CD14-positive monocyte (primary cell): ENCODE measurements at regions not wholly inside any gene's neighbourhood (a gene's known extent, or its start where the extent isn't known, plus 50 kb on each side); places are given as distances from the start of the nearest gene placed in this dataset.

Experiments used
- DNase-seq, 3 donors: peaks; one replicate each; pipeline ENCODE4 v3.0.0-alpha.2; 2011 to 2022
- H2AFZ ChIP-seq: 2 replicates; pipeline ENCODE4 v1.6.0; 2012; ENCODE audit warnings: mild to moderate bottlenecking, low read depth, low read length, inconsistent platforms; ENCODE audit not compliant: insufficient read depth, poor library complexity, severe bottlenecking
- H3K27ac ChIP-seq, 2 donors: 1 replicate in 1 of 2; 2 replicates in 1 of 2; pipeline ENCODE4 v1.5.1; 2012 to 2013; ENCODE audit warnings: low read length in 2 of 2, control low read depth in 1 of 2, inconsistent platforms in 1 of 2, low read depth in 1 of 2, mild to moderate bottlenecking in 1 of 2
- H3K27me3 ChIP-seq, 2 donors: one replicate each; pipeline versions ENCODE4 v1.6.0 to v1.6.1; 2011 to 2013; ENCODE audit warnings: low read length in 2 of 2; ENCODE audit not compliant: control insufficient read depth in 2 of 2, insufficient read depth in 2 of 2
- H3K36me3 ChIP-seq, 2 donors: replicated peaks in 1 of 2; 1 replicate in 1 of 2; 2 replicates in 1 of 2; pipeline versions ENCODE4 v1.5.1 to v1.6.1; 2012 to 2013; ENCODE audit warnings: low read length in 2 of 2, control low read depth in 1 of 2, inconsistent platforms in 1 of 2, mild to moderate bottlenecking in 1 of 2; ENCODE audit not compliant: insufficient read depth in 2 of 2, control insufficient read depth in 1 of 2
- H3K4me1 ChIP-seq, 2 donors: 1 replicate in 1 of 2; 2 replicates in 1 of 2; pipeline versions ENCODE4 v1.5.1 to v1.6.1; 2012 to 2013; ENCODE audit warnings: low read length in 2 of 2, control low read depth in 1 of 2, inconsistent platforms in 1 of 2, mild to moderate bottlenecking in 1 of 2, moderate library complexity in 1 of 2; ENCODE audit not compliant: insufficient read depth in 2 of 2, control insufficient read depth in 1 of 2
- H3K4me2 ChIP-seq: replicated peaks from 2 replicates; pipeline ENCODE3; 2012; ENCODE audit warnings: low read length, moderate library complexity, mild to moderate bottlenecking; ENCODE audit not compliant: poor library complexity, severe bottlenecking; ENCODE audit errors: extremely low read depth
- H3K4me3 ChIP-seq, 3 experiments: fragments of 200-600 bp in 1 of 3; sonication (generic) in 1 of 3; replicated peaks in 1 of 3; 1 replicate in 2 of 3; 2 replicates in 1 of 3; pipeline ENCODE4 v1.5.1; 2011 to 2013; ENCODE audit warnings: low read length in 3 of 3, mild to moderate bottlenecking in 3 of 3, control low read depth in 2 of 3, low read depth in 2 of 3, inconsistent platforms in 1 of 3, moderate library complexity in 1 of 3
- H3K79me2 ChIP-seq: 2 replicates; pipeline ENCODE4 v1.6.0; 2012; ENCODE audit warnings: mild to moderate bottlenecking, control low read depth, inconsistent platforms, low read length, moderate library complexity; ENCODE audit not compliant: insufficient read depth
- H3K9ac ChIP-seq: 2 replicates; pipeline ENCODE4 v1.6.0; 2017; ENCODE audit warnings: low read length, mild to moderate bottlenecking; ENCODE audit not compliant: insufficient read depth, poor library complexity, severe bottlenecking
- H3K9me3 ChIP-seq, 2 donors: replicated peaks in 1 of 2; 1 replicate in 1 of 2; 2 replicates in 1 of 2; pipeline versions ENCODE4 v1.5.1 to v1.6.1; 2012 to 2013; ENCODE audit warnings: low read length in 2 of 2, control low read depth in 1 of 2; ENCODE audit not compliant: control insufficient read depth in 1 of 2, insufficient read depth in 1 of 2
- H4K20me1 ChIP-seq: 2 replicates; pipeline ENCODE4 v1.6.0; 2012; ENCODE audit warnings: mild to moderate bottlenecking, low read length, control low read depth, moderate library complexity; ENCODE audit not compliant: insufficient read depth
- H3K27ac Mint-ChIP-seq, 7 donors: one replicate each; pipeline ENCODE4 v1.8.0; 2020; ENCODE audit warnings: mild to moderate bottlenecking in 7 of 7, mixed read lengths in 7 of 7, moderate library complexity in 6 of 7, inconsistent platforms in 2 of 7
- H3K27me3 Mint-ChIP-seq, 3 donors: one replicate each; pipeline ENCODE4 v1.8.0; 2021 to 2022; ENCODE audit warnings: low read depth in 3 of 3, mild to moderate bottlenecking in 3 of 3, mixed read lengths in 3 of 3, moderate library complexity in 3 of 3, inconsistent platforms in 1 of 3
- H3K36me3 Mint-ChIP-seq, 2 donors: one replicate each; pipeline ENCODE4 v1.8.0; 2020; ENCODE audit warnings: mixed read lengths in 2 of 2, inconsistent platforms in 1 of 2, mild to moderate bottlenecking in 1 of 2
- H3K4me1 Mint-ChIP-seq: one replicate; pipeline ENCODE4 v1.8.0; 2020; ENCODE audit warnings: mild to moderate bottlenecking, mixed read lengths
- H3K4me3 Mint-ChIP-seq, 2 donors: one replicate each; pipeline ENCODE4 v1.8.0; 2020; ENCODE audit warnings: mild to moderate bottlenecking in 2 of 2, mixed read lengths in 2 of 2, moderate library complexity in 1 of 2
- H3K9me3 Mint-ChIP-seq, 7 donors: one replicate each; pipeline ENCODE4 v1.8.0; 2020 to 2022; ENCODE audit warnings: mixed read lengths in 7 of 7, mild to moderate bottlenecking in 6 of 7, moderate library complexity in 6 of 7, inconsistent platforms in 2 of 7
- WGBS: methylation state at CpG from one replicate; pipeline ENCODE4 v1.1.5; 2013; ENCODE audit warnings: missing lambda C conversion rate; ENCODE audit not compliant: insufficient coverage; 5-methylcytosine and 5-hydroxymethylcytosine counted together
- intact Hi-C, 2 donors: fragments of 100-400 bp; cut with micrococcal nuclease; formaldehyde crosslinking; loops; one replicate each; pipeline versions ENCODE4 v1.15.0 to v1.15.1; 2023
- TF ChIP-seq, protein P1 (sequence below): fragments of 200-600 bp; IDR thresholded peaks from one replicate; pipeline ENCODE4 v1.8.0; 2022; ENCODE audit warnings: antibody characterized with exemption, mild to moderate bottlenecking

DNA sequence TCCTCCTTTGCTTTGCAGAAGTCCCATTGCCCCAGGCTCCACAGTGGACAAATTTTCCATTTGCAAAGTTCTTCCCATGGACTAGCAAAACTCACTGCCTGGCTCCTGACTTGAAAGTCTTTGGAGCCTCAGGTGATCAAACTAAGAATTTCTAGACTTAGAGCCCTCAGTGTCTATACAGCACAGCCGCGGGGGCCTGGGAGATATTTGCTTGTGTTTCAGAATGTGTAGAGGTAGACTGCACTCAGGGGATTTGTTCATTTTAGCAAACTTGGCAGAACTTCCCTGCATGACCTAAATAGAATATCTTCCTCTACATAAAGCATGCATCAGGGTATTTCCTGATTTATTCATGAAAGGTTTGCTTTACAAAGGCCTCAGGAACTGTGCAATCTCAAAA is 384.2 kb upstream of the ZNF462 start:
- H3K4me2 ChIP-seq, result no peak overlapping the region
- no peaks in the 10 kb centered on the region for H3K27me3 ChIP-seq
- no peaks in the 10 kb centered on the region for H3K9me3 ChIP-seq
- H3K27ac Mint-ChIP-seq, result no peak overlapping the region
- H3K79me2 ChIP-seq, result no peaks in the 10 kb centered on the region
- H3K4me1 ChIP-seq, result peaks cover 0 to 5% of the 10 kb centered on the region in 2 donors
- H3K9me3 Mint-ChIP-seq, result peaks cover 0 to 10% (median 3%) of the 10 kb centered on the region in 7 donors
- intact Hi-C loops, result no loop called here
- no peak overlapping the region for H2AFZ ChIP-seq
- no peaks in the 10 kb centered on the region for H3K36me3 ChIP-seq
- no peak overlapping the region for H3K9ac ChIP-seq
- WGBS, result no CpG with 5 or more reads among the region's 2 CpGs
- no peak overlapping the region for H3K4me3 ChIP-seq
- TF ChIP-seq, protein P1, sequence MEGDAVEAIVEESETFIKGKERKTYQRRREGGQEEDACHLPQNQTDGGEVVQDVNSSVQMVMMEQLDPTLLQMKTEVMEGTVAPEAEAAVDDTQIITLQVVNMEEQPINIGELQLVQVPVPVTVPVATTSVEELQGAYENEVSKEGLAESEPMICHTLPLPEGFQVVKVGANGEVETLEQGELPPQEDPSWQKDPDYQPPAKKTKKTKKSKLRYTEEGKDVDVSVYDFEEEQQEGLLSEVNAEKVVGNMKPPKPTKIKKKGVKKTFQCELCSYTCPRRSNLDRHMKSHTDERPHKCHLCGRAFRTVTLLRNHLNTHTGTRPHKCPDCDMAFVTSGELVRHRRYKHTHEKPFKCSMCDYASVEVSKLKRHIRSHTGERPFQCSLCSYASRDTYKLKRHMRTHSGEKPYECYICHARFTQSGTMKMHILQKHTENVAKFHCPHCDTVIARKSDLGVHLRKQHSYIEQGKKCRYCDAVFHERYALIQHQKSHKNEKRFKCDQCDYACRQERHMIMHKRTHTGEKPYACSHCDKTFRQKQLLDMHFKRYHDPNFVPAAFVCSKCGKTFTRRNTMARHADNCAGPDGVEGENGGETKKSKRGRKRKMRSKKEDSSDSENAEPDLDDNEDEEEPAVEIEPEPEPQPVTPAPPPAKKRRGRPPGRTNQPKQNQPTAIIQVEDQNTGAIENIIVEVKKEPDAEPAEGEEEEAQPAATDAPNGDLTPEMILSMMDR, result no peak
- H3K4me3 Mint-ChIP-seq, result no peak overlapping the region
- no peak overlapping the region for H3K27ac ChIP-seq
- no peaks in the 10 kb centered on the region for H3K36me3 Mint-ChIP-seq
- DNase-seq, result no peak
- peaks cover 0 to 2% (median 0%) of the 10 kb centered on the region in 3 donors for H3K27me3 Mint-ChIP-seq
- no peaks in the 10 kb centered on the region for H4K20me1 ChIP-seq
- peaks cover 7% of the 10 kb centered on the region for H3K4me1 Mint-ChIP-seq

DNA sequence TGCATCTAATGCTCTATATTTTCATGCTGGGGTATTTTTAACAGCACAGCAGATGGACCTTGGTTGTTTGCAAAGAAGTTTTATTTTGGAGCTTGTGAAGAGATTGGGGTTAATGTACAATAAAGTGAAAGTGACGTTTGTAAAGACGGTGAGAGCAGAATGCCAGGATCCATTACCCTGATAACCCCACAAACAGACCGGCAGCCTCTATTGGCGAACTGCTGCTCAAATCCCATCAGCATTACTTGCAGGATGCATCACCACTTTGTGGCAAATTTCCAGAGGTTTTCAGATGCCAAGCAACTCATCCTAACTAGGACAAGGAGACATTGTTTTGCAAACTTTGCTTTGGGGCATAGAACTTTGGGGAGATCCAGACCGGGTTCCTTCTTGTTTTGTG is 383.3 kb upstream of the ZNF462 start:
- no peak for DNase-seq
- no peak overlapping the region for H3K4me2 ChIP-seq
- H3K79me2 ChIP-seq, result no peaks in the 10 kb centered on the region
- H3K36me3 ChIP-seq, result no peaks in the 10 kb centered on the region
- Mint-ChIP-seq H3K4me3 (no peak overlapping the region), H3K27me3 (peaks cover 0 to 2% (median 0%) of the 10 kb centered on the region in 3 donors), H3K27ac (no peak overlapping the region), H3K9me3 (peaks cover 0 to 10% (median 3%) of the 10 kb centered on the region in 7 donors), H3K4me1 (peaks cover 7% of the 10 kb centered on the region), H3K36me3 (no peaks in the 10 kb centered on the region)
- intact Hi-C loops, result no loop called here
- no peak overlapping the region for H3K9ac ChIP-seq
- H3K27me3 ChIP-seq, result no peaks in the 10 kb centered on the region
- WGBS, result 100% methylated on average over 1 of the region's 5 CpGs
- peaks cover 0 to 5% of the 10 kb centered on the region in 2 donors for H3K4me1 ChIP-seq
- no peaks in the 10 kb centered on the region for H4K20me1 ChIP-seq
- TF ChIP-seq, protein P1, result no peak
- H2AFZ ChIP-seq, result no peak overlapping the region
- no peak overlapping the region for H3K4me3 ChIP-seq
- no peak overlapping the region for H3K27ac ChIP-seq
- no peaks in the 10 kb centered on the region for H3K9me3 ChIP-seq
